Loucy (cell line): ENCODE measurements at regions not wholly inside any gene's neighbourhood (a gene's known extent, or its start where the extent isn't known, plus 50 kb on each side); places are given as distances from the start of the nearest gene placed in this dataset.

Experiments used
- EZH2phosphoT487 ChIP-seq: fragments of 200-600 bp; IDR thresholded peaks from 2 replicates; pipeline ENCODE4 v1.6.1; 2018; ENCODE audit warnings: antibody characterized with exemption, mild to moderate bottlenecking, moderate library complexity, borderline replicate concordance
- TF ChIP-seq, protein P1 (sequence below): fragments of 200-600 bp; sonication (generic); conservative IDR thresholded peaks from 2 replicates; pipeline ENCODE4 v1.5.1; 2014; ENCODE audit warnings: mild to moderate bottlenecking, antibody characterized with exemption, low read length

DNA sequence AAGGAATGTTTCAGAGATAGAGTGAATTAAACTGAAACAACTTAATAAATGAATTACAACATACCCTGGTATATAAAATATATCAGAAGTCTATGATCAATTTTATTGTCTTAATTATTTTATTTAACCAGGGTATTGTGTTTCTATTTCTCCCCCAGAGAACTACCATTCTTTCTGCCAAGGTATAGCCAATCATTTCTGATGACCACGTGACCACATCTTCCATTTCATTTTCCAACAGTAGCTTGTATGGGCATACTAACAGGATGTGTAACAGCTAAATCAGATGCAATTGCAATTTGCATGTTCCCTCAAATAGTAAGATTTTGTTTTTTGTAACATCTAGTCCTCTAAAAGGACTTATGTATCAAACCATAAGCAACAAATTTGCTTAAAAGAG is 123.9 kb upstream of the COL1A2 start:
- TF ChIP-seq, protein P1, sequence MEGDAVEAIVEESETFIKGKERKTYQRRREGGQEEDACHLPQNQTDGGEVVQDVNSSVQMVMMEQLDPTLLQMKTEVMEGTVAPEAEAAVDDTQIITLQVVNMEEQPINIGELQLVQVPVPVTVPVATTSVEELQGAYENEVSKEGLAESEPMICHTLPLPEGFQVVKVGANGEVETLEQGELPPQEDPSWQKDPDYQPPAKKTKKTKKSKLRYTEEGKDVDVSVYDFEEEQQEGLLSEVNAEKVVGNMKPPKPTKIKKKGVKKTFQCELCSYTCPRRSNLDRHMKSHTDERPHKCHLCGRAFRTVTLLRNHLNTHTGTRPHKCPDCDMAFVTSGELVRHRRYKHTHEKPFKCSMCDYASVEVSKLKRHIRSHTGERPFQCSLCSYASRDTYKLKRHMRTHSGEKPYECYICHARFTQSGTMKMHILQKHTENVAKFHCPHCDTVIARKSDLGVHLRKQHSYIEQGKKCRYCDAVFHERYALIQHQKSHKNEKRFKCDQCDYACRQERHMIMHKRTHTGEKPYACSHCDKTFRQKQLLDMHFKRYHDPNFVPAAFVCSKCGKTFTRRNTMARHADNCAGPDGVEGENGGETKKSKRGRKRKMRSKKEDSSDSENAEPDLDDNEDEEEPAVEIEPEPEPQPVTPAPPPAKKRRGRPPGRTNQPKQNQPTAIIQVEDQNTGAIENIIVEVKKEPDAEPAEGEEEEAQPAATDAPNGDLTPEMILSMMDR = no peak
- no peak for TF ChIP-seq EZH2phosphoT487
